Ectodermal cell (in vitro differentiated cells): ENCODE measurements at regions not wholly inside any gene's neighbourhood (a gene's known extent, or its start where the extent isn't known, plus 50 kb on each side); places are given as distances from the start of the nearest gene placed in this dataset.

Experiments
- H3K27ac ChIP-seq: 2 replicates; pipeline ENCODE4 v1.7.0; 2013; ENCODE audit warnings: mild to moderate bottlenecking, low read depth, low read length; ENCODE audit not compliant: insufficient read depth, poor library complexity, severe bottlenecking
- H3K27me3 ChIP-seq: 2 replicates; pipeline ENCODE4 v1.7.0; 2013; ENCODE audit warnings: mild to moderate bottlenecking, low read length; ENCODE audit not compliant: insufficient read depth, control insufficient read depth, poor library complexity, severe bottlenecking
- H3K36me3 ChIP-seq: one replicate; pipeline ENCODE4 v1.7.0; 2013; ENCODE audit warnings: low read length; ENCODE audit not compliant: control insufficient read depth, insufficient read depth
- H3K4me1 ChIP-seq: one replicate; pipeline ENCODE4 v1.7.0; 2013; ENCODE audit warnings: low read length; ENCODE audit not compliant: control insufficient read depth, insufficient read depth
- H3K4me3 ChIP-seq: 2 replicates; pipeline ENCODE4 v1.7.0; 2013; ENCODE audit warnings: low read depth, low read length, control low read depth; ENCODE audit not compliant: insufficient read depth
- H3K9me3 ChIP-seq: 2 replicates; pipeline ENCODE4 v1.7.0; 2013; ENCODE audit warnings: mild to moderate bottlenecking, low read length, moderate library complexity; ENCODE audit not compliant: control insufficient read depth
- WGBS, 2 experiments: methylation state at CpG; one replicate each; pipeline ENCODE4 v1.1.7; 2013; ENCODE audit warnings: missing lambda C conversion rate in 2 of 2; 5-methylcytosine and 5-hydroxymethylcytosine counted together

DNA sequence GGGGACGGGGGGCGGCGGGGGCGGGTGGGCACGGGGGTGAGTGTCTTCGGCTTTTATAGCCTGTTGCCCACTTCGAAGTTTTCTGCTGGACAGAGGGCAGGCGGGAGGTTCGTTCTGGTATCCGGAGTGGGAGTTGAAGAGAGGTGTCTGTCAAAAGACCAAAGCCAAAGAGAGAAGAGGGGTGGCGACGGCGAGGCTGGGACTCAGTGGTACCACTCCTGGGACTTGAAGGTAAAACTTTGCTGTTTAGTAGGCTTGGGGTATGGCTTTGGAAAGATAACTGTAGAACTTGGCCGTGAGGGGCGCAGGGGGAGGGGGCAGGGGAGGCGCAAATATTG lies 215.8 kb upstream of the DTNA start:
- Histone ChIP-seq H3K9me3 (no peaks in the 10 kb centered on the region), H3K27me3 (peaks cover 36% of the 10 kb centered on the region), H3K27ac (no peak overlapping the region), H3K4me1 (no peaks in the 10 kb centered on the region), H3K36me3 (no peaks in the 10 kb centered on the region), H3K4me3 (peak overlapping the region; percentile 50)
- 6 to 8% methylated on average over 10 to 16 of the region's 16 CpGs for WGBS, 2 experiments

DNA sequence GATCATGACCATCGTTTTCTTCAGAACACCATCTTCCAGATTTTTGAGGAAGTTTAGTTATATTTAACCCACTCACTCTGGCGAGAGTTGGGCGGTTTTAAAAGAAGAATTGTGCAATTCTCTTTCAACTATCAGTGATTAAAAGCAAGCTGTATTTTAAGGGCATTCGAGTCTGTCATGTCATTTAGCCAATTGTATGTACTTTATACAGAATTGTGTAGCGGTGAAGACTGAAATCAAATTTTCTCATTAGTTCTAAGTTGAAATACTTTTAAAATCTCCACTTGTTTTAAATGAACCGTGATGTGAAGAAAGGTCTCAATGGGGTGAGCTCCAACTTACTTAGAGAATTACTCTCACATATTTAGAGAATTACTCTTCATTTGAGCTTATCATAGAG lies 214.6 kb upstream of the DTNA start:
- no peaks in the 10 kb centered on the region for H3K36me3 ChIP-seq
- H3K9me3 ChIP-seq, result no peaks in the 10 kb centered on the region
- no peak overlapping the region for H3K4me3 ChIP-seq
- H3K4me1 ChIP-seq, result no peaks in the 10 kb centered on the region
- WGBS, 2 experiments, result 92 to 100% methylated on average over 3 to 6 of the region's 6 CpGs
- no peak overlapping the region for H3K27ac ChIP-seq
- peaks cover 36% of the 10 kb centered on the region for H3K27me3 ChIP-seq

DNA sequence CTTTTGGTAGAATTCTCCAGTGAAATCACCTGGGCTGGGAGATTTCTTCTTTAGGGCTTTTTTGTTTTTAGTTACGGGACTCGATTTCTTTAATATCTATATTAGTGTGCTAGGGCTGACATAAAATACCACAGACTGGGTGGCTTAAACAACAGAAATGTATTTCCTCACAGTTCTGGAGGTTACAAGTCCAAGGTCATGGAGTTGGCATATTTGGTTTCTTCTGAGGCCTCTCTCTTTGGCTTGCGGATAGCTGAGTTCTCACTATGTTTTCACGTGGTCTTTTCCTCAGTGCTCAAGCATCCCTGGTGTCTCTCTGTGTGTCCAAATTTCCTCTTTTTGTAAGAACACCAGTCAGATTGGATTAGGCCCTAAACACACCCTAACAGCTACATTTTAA lies 208.5 kb upstream of the DTNA start:
- Histone ChIP-seq H3K27me3 (no peaks in the 10 kb centered on the region), H3K9me3 (no peaks in the 10 kb centered on the region), H3K27ac (no peak overlapping the region), H3K4me1 (no peaks in the 10 kb centered on the region), H3K4me3 (no peak overlapping the region), H3K36me3 (no peaks in the 10 kb centered on the region)
- 75 to 77% methylated on average over 4 of the region's 4 CpGs for WGBS, 2 experiments

DNA sequence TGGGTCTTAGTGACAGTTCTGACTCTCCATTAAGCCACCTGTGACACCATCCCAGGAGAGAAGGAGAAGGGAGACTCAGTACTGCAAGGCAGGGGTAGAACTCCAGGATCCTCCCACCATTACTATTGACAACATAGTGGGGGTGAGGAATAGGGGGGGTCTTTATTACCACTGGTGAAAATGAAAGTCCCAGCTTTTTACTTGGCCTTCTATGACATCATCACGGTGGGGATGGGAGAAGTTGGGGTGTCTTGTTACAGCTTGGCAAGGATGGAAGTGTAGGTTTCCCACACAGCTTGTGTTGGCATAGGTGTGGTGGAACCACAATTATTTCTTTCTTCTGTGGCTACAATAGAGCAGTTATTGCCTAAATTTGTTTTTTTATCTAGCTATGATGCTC lies 203.9 kb upstream of the DTNA start:
- Histone ChIP-seq H3K9me3 (no peaks in the 10 kb centered on the region), H3K27ac (no peak overlapping the region), H3K36me3 (no peaks in the 10 kb centered on the region), H3K4me1 (no peaks in the 10 kb centered on the region), H3K27me3 (no peaks in the 10 kb centered on the region), H3K4me3 (no peak overlapping the region)
- 93 to 95% methylated on average over 1 of the region's 1 CpG for WGBS, 2 experiments

DNA sequence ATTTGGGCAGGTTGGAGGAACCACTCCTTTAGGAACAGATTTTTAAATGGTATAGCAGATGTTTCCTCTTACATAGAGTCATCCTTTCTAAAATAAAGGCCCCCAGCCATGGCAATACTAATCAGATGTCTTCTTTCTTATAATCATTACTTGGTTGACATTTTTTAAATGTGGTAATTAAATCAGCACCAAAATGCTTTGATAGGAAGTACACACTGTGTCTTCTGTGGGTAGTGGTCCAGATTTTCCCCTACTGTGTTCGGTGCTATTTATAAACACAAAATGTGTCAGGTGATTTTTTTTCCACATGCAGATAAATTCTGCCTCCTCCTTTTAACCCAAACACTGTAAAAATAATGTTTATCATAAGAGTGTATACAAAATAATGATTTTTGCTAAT lies 200.9 kb upstream of the DTNA start:
- H3K36me3 ChIP-seq, result no peaks in the 10 kb centered on the region
- H3K9me3 ChIP-seq, result no peaks in the 10 kb centered on the region
- H3K27me3 ChIP-seq, result no peaks in the 10 kb centered on the region
- no peaks in the 10 kb centered on the region for H3K4me1 ChIP-seq
- no peak overlapping the region for H3K27ac ChIP-seq
- no peak overlapping the region for H3K4me3 ChIP-seq
- WGBS, 2 experiments, result 100% methylated on average over 1 of the region's 1 CpG

DNA sequence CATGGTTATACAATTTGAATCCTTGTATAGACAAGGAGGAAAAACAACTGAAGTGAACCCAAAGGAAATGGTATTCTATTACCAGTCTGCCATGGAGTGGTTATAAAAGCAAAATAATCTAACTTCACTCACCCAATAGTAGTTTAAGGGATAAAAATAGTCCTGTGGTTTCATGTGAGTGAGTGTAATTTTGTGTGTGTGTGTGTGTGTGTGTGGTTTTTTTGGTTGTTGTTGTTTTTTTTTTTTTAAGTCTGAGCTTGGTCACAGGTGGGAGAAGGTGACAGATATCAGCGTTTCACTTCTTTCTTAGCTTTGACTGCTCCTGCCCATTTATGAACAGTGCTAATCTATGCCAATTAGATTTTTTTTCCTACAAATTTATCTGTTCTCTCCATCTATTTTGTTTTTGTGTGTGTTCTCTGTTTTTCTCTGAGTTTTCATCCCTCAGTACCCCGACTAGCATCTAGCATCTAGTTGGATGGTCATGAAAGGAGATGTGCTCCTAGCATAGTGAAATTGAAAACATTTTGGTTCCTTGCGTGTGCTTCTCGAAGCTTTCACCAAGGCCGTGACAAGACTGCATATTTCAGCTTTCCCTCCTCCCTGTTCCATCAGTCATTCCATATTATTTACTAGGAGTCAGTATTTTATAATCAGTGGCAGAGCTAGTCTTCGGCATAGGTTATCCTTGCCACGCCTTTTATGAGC lies 200.1 kb upstream of the DTNA start:
- H3K4me3 ChIP-seq, result no peak overlapping the region
- no peak overlapping the region for H3K27ac ChIP-seq
- 87 to 92% methylated on average over 5 to 7 of the region's 7 CpGs for WGBS, 2 experiments

DNA sequence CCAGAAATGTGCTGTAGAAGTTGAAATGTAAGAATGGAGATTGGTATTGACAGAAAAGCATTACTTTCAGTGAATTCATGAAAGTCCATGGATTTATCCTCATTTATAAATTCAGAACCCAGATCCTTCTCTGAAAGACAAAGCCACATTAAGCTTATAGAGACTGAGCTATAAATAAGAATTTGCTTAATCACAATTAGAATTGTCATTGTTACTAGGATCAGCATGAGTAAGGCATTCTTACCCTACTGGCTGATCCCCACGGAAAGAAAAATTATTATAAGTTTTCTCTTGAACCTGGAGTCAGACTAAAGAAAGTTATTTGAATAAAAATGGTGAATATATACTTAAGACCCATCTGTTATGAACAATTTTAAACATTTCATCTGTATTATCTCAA lies 199.2 kb upstream of the DTNA start:
- H3K27ac ChIP-seq, result no peak overlapping the region
- H3K4me3 ChIP-seq, result no peak overlapping the region
- H3K27me3 ChIP-seq, result no peaks in the 10 kb centered on the region
- H3K36me3 ChIP-seq, result no peaks in the 10 kb centered on the region
- WGBS, 2 experiments, result 40% methylated on average over 1 of the region's 1 CpG; no CpG with 5 or more reads in 1 of the 2 experiments
- no peaks in the 10 kb centered on the region for H3K9me3 ChIP-seq
- H3K4me1 ChIP-seq, result no peaks in the 10 kb centered on the region

More for the DNA sequence above, 200.1 kb upstream of the DTNA start:
- no peaks in the 10 kb centered on the region for H3K27me3 ChIP-seq
- no peaks in the 10 kb centered on the region for H3K9me3 ChIP-seq
- no peaks in the 10 kb centered on the region for H3K36me3 ChIP-seq
- no peaks in the 10 kb centered on the region for H3K4me1 ChIP-seq

DNA sequence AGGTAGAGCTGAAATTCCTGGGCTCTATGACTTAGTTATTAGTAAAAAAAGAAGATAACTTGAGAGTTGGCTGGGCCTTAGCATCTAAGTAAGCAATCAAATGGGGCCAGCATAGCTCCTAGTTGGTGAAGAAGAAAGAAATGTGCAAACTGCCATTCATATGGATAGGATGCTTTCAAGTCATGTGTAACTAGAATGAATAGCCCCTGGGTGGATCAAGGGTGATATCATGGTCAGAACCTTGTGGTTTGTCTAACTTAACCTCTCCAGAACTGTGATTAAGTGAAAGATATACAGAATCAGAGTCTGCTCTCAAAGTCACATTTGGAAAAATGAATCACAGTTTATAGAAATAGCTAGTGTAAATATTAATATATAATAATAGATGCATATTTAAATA lies 198.7 kb upstream of the DTNA start:
- no peaks in the 10 kb centered on the region for H3K36me3 ChIP-seq
- no peak overlapping the region for H3K27ac ChIP-seq
- H3K4me3 ChIP-seq, result no peak overlapping the region
- no peaks in the 10 kb centered on the region for H3K9me3 ChIP-seq
- H3K27me3 ChIP-seq, result no peaks in the 10 kb centered on the region
- no peaks in the 10 kb centered on the region for H3K4me1 ChIP-seq

DNA sequence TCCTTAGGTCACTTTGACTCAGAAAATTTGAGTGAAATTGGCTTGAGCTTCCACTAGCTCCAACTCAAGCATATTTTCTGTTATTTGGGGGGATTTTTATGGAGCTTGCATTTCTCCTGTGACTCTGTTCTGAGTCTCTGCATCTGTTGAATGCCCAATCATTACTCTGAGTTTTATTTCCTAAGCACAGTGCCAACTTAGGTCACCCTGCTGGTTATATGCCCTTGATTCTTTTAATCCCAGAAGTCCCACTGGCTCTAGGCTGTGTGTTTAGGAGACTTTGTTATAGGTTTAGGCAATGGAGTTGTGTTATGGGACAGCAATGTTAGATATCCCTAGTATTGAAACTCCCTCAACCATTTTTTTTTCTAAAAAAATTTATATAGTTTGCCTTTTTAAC lies 198.2 kb upstream of the DTNA start:
- no peaks in the 10 kb centered on the region for H3K9me3 ChIP-seq
- H3K27ac ChIP-seq, result no peak overlapping the region
- H3K4me1 ChIP-seq, result no peaks in the 10 kb centered on the region
- no peaks in the 10 kb centered on the region for H3K27me3 ChIP-seq
- no peak overlapping the region for H3K4me3 ChIP-seq
- H3K36me3 ChIP-seq, result no peaks in the 10 kb centered on the region

DNA sequence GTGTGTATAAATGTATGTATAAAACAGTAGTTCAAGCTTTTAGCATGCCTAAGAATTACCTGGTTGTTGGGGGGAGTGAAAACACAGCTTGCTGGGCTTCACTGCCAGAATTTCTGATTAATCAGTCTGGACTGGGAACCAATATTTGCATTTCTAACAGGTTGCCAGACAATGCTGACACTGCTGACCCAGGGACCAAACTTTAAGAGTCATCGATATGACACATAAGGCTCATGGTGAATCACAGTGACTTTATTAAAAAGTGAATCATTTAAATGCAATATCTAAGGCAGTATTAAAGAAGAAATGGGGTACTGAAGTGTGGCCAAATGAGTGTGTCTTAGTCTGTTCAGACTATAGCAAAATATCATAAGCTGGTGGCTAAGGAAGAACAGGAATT lies 195.9 kb upstream of the DTNA start:
- Histone ChIP-seq H3K27me3 (no peaks in the 10 kb centered on the region), H3K9me3 (no peaks in the 10 kb centered on the region), H3K36me3 (no peaks in the 10 kb centered on the region), H3K4me1 (no peaks in the 10 kb centered on the region), H3K4me3 (no peak overlapping the region), H3K27ac (no peak overlapping the region)
- 88 to 92% methylated on average over 1 of the region's 1 CpG for WGBS, 2 experiments

DNA sequence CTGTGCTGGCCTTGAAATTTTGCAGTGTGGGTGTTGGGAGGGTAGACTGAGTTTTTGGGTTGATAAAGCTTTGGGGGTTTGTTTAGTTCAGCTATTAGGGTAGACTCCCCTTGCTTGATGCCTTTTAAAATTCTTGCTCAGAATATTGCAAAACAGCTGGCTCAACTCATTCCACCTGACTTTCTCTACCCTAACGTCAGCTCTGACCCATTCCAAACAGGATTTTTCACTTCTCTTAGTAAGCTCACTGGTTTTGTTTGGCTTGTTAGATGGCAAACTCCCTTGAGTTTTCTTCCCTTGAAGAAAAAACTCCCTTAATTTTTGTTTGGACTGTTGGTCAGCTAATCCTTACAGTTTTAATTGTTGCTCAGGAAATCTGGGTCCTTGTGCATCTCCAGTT lies 195.1 kb upstream of the DTNA start:
- Histone ChIP-seq H3K4me1 (no peaks in the 10 kb centered on the region), H3K36me3 (no peaks in the 10 kb centered on the region), H3K27ac (no peak overlapping the region), H3K27me3 (no peaks in the 10 kb centered on the region), H3K4me3 (no peak overlapping the region), H3K9me3 (no peaks in the 10 kb centered on the region)
- WGBS, 2 experiments, result 82 to 88% methylated on average over 1 of the region's 1 CpG
